SK-N-SH treated with all-trans-retinoic acid at 6 μM for 48 hours (cell line): ENCODE measurements at regions not wholly inside any gene's neighbourhood (a gene's known extent, or its start where the extent isn't known, plus 50 kb on each side); places are given as distances from the start of the nearest gene placed in this dataset.

Source experiments
- TCF4 ChIP-seq: fragments of 250-450 bp; sonication (Bioruptor Pico); IDR thresholded peaks from 2 replicates; pipeline ENCODE4 v1.8.0; 2021; ENCODE audit warnings: mild to moderate bottlenecking, moderate library complexity, borderline replicate concordance
- ZNF70 ChIP-seq: fragments of 450-650 bp; formaldehyde crosslinking; IDR thresholded peaks from 2 replicates; pipeline ENCODE4 v1.5.0; 2020; ENCODE audit warnings: mild to moderate bottlenecking, moderate library complexity

DNA sequence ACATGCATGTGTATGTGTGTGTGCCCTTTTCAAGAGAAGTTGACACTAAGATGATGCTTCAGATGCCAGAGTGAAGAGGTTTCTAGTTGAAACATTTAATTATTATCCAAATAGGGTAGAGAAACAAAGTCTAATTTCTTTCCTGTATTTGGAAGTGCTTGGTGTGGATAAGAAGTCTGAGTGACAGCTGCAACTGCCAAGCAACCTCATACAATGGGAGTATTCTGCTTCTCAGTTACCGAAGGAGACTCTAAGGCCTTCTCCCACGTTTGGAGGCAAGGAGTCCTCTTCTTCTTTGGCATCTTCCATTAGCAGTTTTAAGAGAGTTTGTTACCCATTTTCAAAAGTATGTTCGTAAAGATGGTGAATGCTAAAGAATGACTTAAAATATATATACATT, 82.4 kb downstream of the HDGFL1 start:
- TF ChIP-seq TCF4 (CRISPR knock-in tag): no peak
- TF ChIP-seq ZNF70 (CRISPR knock-in tag): no peak
